IPS-15b (cell line): ENCODE measurements at regions not wholly inside any gene's neighbourhood (a gene's known extent, or its start where the extent isn't known, plus 50 kb on each side); places are given as distances from the start of the nearest gene placed in this dataset.

Source experiments
- H3K27me3 ChIP-seq: one replicate; pipeline ENCODE4 v1.6.1; 2013; ENCODE audit warnings: low read length; ENCODE audit not compliant: control insufficient read depth, insufficient read depth
- H3K36me3 ChIP-seq: one replicate; pipeline ENCODE4 v1.6.1; 2013; ENCODE audit warnings: low read length; ENCODE audit not compliant: control insufficient read depth, insufficient read depth
- H3K4me1 ChIP-seq: one replicate; pipeline ENCODE4 v1.6.1; 2013; ENCODE audit warnings: mild to moderate bottlenecking, low read length; ENCODE audit not compliant: control insufficient read depth, insufficient read depth
- H3K4me3 ChIP-seq: one replicate; pipeline ENCODE4 v1.5.1; 2013; ENCODE audit warnings: low read depth, low read length
- H3K9ac ChIP-seq: one replicate; pipeline ENCODE4 v1.6.1; 2013; ENCODE audit warnings: low read depth, mild to moderate bottlenecking, low read length
- H3K9me3 ChIP-seq: one replicate; pipeline ENCODE4 v1.6.1; 2013; ENCODE audit warnings: mild to moderate bottlenecking, low read length; ENCODE audit not compliant: control insufficient read depth, insufficient read depth

DNA sequence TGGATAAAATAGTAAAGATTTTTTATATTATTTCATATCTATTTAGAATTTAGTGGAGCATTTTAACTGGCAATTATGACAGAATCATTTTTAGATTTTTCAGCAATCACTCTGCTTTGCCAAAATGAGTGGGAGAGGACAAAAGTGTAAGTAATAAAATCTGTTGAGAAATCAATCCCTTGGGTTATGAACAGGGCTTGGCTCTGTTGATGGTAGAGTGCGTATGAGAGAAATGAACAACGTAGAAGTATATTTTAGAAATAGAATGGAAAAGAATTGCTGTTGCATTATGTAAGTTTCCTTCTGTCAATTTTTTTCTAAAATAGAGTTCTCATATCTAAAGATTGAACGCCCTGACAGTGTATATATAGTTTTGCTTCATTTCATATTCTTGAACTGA, 154.1 kb upstream of the PRDM9 start:
- Histone ChIP-seq H3K4me1 (no peaks in the 10 kb centered on the region), H3K36me3 (no peaks in the 10 kb centered on the region), H3K4me3 (no peak overlapping the region), H3K27me3 (no peaks in the 10 kb centered on the region), H3K9ac (no peak overlapping the region), H3K9me3 (no peaks in the 10 kb centered on the region)

GRCh38 chr5:23352446-23352845, 155.0 kb upstream of the PRDM9 start:
- H3K9me3 ChIP-seq = no peaks in the 10 kb centered on the region
- no peak overlapping the region for H3K4me3 ChIP-seq
- H3K27me3 ChIP-seq = no peaks in the 10 kb centered on the region
- no peaks in the 10 kb centered on the region for H3K36me3 ChIP-seq
- no peaks in the 10 kb centered on the region for H3K4me1 ChIP-seq
- H3K9ac ChIP-seq = no peak overlapping the region

- Histone ChIP-seq H3K27me3 (no peaks in the 10 kb centered on the region), H3K9me3 (no peaks in the 10 kb centered on the region), H3K4me3 (no peak overlapping the region), H3K36me3 (no peaks in the 10 kb centered on the region), H3K4me1 (no peaks in the 10 kb centered on the region), H3K9ac (no peak overlapping the region)
Observed at GRCh38 chr5:23343121-23343520, 164.3 kb upstream of the PRDM9 start.

GRCh38 chr5:23332650-23333251, 174.7 kb upstream of the PRDM9 start:
- no peaks in the 10 kb centered on the region for H3K4me1 ChIP-seq
- no peak overlapping the region for H3K9ac ChIP-seq
- H3K36me3 ChIP-seq = no peaks in the 10 kb centered on the region
- H3K9me3 ChIP-seq = no peaks in the 10 kb centered on the region
- no peak overlapping the region for H3K4me3 ChIP-seq
- H3K27me3 ChIP-seq = no peaks in the 10 kb centered on the region

- Histone ChIP-seq H3K36me3 (no peaks in the 10 kb centered on the region), H3K9me3 (no peaks in the 10 kb centered on the region), H3K27me3 (no peaks in the 10 kb centered on the region), H3K4me1 (no peaks in the 10 kb centered on the region), H3K4me3 (no peak overlapping the region), H3K9ac (no peak overlapping the region)
Observed at GRCh38 chr5:23330726-23331125, 176.7 kb upstream of the PRDM9 start.

DNA sequence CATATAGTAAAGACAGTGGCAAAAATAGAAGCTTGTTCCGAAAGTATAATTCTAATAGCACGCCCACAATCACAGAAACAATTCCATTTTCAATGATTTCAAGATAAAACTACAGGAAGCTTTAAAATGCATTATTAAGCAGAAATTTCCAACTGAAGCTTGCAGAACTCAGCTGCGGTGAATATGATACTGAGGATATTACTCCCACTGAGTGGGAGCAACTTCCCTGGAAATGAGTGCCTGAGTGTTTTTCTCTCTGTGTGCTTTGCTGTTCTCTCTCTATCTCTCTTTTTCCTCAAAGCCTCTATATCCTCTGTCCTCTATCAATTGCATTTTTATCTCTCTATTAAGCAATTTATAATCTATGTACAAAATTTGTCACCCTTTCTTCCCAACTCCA, 187.5 kb upstream of the PRDM9 start:
- H3K27me3 ChIP-seq = no peaks in the 10 kb centered on the region
- no peak overlapping the region for H3K4me3 ChIP-seq
- peaks cover 9% of the 10 kb centered on the region for H3K4me1 ChIP-seq
- no peak overlapping the region for H3K9ac ChIP-seq
- no peaks in the 10 kb centered on the region for H3K9me3 ChIP-seq
- H3K36me3 ChIP-seq = no peaks in the 10 kb centered on the region

- H3K27me3 ChIP-seq = no peaks in the 10 kb centered on the region
- H3K4me1 ChIP-seq = peaks cover 9% of the 10 kb centered on the region
- H3K4me3 ChIP-seq = no peak overlapping the region
- no peaks in the 10 kb centered on the region for H3K9me3 ChIP-seq
- H3K9ac ChIP-seq = no peak overlapping the region
- no peaks in the 10 kb centered on the region for H3K36me3 ChIP-seq
Observed at GRCh38 chr5:23318960-23319359, 188.4 kb upstream of the PRDM9 start.

DNA sequence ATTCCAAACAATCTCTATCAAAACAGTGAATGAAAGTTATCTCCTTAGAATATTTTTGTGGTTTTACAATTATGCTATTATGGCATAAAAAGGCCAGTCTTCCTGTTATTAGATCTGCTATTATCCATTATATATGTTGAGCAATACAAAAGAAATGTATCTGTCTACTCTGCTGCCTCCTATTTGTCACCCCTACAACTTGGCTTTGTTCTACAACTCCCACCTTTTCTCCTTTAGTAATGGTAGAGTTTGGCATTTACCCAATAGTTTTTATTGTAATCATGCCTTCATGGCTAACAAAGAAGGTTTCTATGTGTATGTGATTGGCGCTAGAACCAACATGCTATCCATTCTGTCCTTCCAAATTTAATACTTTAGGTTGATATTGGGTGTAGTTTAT, 189.2 kb upstream of the PRDM9 start:
- H3K9ac ChIP-seq = no peak overlapping the region
- no peaks in the 10 kb centered on the region for H3K9me3 ChIP-seq
- no peak overlapping the region for H3K4me3 ChIP-seq
- H3K36me3 ChIP-seq = no peaks in the 10 kb centered on the region
- no peaks in the 10 kb centered on the region for H3K27me3 ChIP-seq
- H3K4me1 ChIP-seq = peaks cover 9% of the 10 kb centered on the region

DNA sequence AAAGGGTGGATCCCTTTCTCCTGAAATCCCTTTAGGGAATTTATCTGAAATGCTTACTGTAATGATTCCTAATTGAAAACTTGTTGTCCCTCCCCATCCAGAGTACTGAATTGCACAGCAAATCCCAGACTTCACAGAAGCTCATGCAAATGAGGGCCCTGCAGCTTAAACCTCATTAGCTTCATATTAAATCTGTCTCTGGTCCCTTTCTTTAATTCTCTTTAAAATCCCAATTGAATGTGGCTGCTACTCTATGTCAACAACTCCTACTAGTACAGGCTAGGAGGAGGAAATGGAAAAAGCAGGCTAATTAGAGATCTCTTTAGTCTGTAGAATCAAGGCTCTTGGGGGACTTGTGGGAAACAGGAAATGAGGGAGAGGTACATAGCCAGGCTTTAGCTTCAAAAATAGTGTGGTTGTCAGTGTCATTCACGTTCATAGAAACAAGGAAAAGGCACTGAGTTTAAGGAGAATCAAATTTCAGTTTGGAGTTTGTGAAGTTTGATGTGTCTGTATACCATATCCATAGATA, 191.3 kb upstream of the PRDM9 start:
- Histone ChIP-seq H3K36me3 (no peaks in the 10 kb centered on the region), H3K4me3 (no peak overlapping the region), H3K4me1 (peaks cover 9% of the 10 kb centered on the region), H3K27me3 (no peaks in the 10 kb centered on the region), H3K9me3 (no peaks in the 10 kb centered on the region), H3K9ac (no peak overlapping the region)

DNA sequence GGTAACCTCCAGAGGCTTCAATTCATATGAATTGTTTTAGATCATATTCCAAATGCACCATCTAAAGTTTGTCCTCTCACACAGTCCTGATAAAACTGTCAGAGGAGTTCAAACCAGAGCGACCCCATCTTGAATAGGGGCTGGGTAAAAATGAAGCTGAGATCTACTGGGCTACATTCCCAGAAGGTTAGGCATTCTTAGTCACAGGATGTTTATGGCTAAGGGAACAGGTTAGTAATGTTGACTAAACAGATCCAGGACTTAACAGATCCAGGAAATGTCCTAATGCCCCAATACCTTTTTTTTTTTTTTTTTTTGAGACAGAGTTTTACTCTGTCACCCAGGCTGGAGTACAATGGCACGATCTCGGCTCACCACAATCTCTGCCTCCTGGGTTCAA, 192.6 kb upstream of the PRDM9 start:
- Histone ChIP-seq H3K9ac (no peak overlapping the region), H3K9me3 (no peaks in the 10 kb centered on the region), H3K4me3 (no peak overlapping the region), H3K27me3 (no peaks in the 10 kb centered on the region), H3K4me1 (peaks cover 9% of the 10 kb centered on the region), H3K36me3 (no peaks in the 10 kb centered on the region)

DNA sequence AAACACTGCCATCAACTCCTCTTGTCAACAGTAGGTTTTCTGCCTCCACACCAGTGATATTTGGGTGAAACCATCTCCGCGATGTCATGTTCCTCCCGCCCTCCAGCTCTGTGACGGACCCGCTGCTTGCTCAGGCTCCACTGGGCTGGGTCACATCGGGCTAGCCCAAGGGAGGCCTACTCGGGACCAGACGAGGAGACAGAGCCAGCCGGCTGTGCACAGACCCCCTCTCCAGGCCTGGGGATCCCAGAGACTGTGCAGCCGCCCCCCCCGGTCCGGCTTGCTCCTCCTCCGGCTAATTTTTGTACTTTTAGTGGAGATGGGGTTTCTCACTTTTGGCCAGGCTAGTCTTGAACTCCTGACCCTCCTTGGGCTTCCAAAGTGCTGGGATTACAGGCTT, 202.4 kb upstream of the PRDM9 start:
- Histone ChIP-seq H3K4me1 (no peaks in the 10 kb centered on the region), H3K27me3 (no peaks in the 10 kb centered on the region), H3K9me3 (no peaks in the 10 kb centered on the region), H3K9ac (no peak overlapping the region), H3K4me3 (no peak overlapping the region), H3K36me3 (no peaks in the 10 kb centered on the region)

- H3K9me3 ChIP-seq = no peaks in the 10 kb centered on the region
- no peaks in the 10 kb centered on the region for H3K27me3 ChIP-seq
- H3K9ac ChIP-seq = no peak overlapping the region
- no peaks in the 10 kb centered on the region for H3K4me1 ChIP-seq
- no peaks in the 10 kb centered on the region for H3K36me3 ChIP-seq
- H3K4me3 ChIP-seq = no peak overlapping the region
Observed at GRCh38 chr5:23303836-23304235, 203.6 kb upstream of the PRDM9 start.
